ENCODE measurements at regions not wholly inside any gene's neighbourhood (a gene's known extent, or its start where the extent isn't known, plus 50 kb on each side); places are given as distances from the start of the nearest gene placed in this dataset.

DNA sequence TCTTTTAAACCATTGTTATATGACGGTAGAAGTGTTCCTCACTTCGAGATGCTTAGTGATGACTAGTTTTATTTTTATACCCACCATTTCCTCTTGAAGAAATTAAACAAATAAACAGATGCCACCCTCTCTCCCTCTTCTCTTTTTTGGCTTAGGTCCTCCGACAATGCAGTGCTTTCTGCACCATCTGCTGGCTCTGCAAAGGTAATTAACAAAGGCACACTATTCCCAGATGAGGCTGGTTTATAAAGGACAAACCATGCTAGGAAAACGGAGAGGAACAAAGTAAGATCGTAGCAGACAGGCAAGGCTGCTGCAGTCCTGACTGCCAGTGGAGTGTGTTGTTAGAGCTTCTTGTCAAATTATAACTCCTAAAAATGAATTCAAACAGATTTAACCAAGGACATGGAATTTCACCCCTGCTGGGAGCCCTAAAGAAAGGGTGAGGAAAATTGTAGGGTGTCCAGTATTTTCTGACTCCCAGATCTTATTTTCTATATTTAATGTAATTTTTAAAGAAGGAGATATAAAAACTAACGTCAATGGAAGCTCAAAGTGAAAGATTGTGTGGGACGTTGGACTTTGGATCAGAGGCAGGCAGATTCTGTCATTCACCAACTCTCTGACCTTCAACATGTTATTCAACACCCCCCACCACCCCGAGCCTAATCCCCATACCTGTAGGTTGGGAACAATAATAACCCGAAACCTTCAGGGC is 142.1 kb downstream of the CPEB2 start:
- no peak for TF ChIP-seq CTCF (IDR thresholded peaks at IDR 0.05; ENCODE audit: poor library complexity, severe bottlenecking)
- no peak for TF ChIP-seq EZH2 (IDR thresholded peaks at IDR 0.05; ENCODE audit: borderline replicate concordance, insufficient read depth, low read length, poor library complexity, severe bottlenecking)
- no peak for TF ChIP-seq RAD21 (conservative IDR thresholded peaks at IDR 0.05)
- TF ChIP-seq TAF1 (IDR thresholded peaks at IDR 0.05; ENCODE audit: low read depth) = no peak
- no peak for TF ChIP-seq MXI1 (conservative IDR thresholded peaks at IDR 0.05; ENCODE audit: poor library complexity, severe bottlenecking)
- TF ChIP-seq POLR2AphosphoS5 (IDR thresholded peaks at IDR 0.05) = no peak
- TF ChIP-seq REST (IDR thresholded peaks at IDR 0.05; ENCODE audit: borderline replicate concordance) = no peak
- no peak for TF ChIP-seq EP300 (conservative IDR thresholded peaks at IDR 0.05; ENCODE audit: poor library complexity, severe bottlenecking)

All from neural cell (in vitro differentiated cells).